ENCODE measurements at regions not wholly inside any gene's neighbourhood (a gene's known extent, or its start where the extent isn't known, plus 50 kb on each side); places are given as distances from the start of the nearest gene placed in this dataset.

GRCh38 chr4:129905256-129905655 lies 809.3 kb downstream of the C4orf33 start:
- no peak for TF ChIP-seq HDGF (IDR thresholded peaks at IDR 0.05)
- TF ChIP-seq FOS (IDR thresholded peaks at IDR 0.05; ENCODE audit: borderline replicate concordance, extremely low read depth, insufficient read length) = no peak
- TF ChIP-seq POLR2A (IDR thresholded peaks at IDR 0.05; ENCODE audit: low read depth, low read length) = no peak
- no peak for TF ChIP-seq USF2 (IDR thresholded peaks at IDR 0.05; ENCODE audit: borderline replicate concordance, low read depth, low read length)
- no peak for TF ChIP-seq USF1 (IDR thresholded peaks at IDR 0.05; ENCODE audit: borderline replicate concordance, extremely low read length, insufficient read depth, low read depth, low read length)
- no peak for TF ChIP-seq BHLHE40 (IDR thresholded peaks at IDR 0.05; ENCODE audit: borderline replicate concordance in 1 of 2, low read depth in 2 of 2, low read length in 1 of 2)
- TF ChIP-seq CTCF (IDR thresholded peaks at IDR 0.05 in 2 of 3, conservative IDR thresholded peaks at IDR 0.05 in 1 of 3; ENCODE audit: control insufficient read depth in 2 of 3, extremely low read depth in 1 of 3, insufficient read depth in 1 of 3, low read depth in 3 of 3, low read length in 3 of 3) = no peak
- TF ChIP-seq HDAC6 (IDR thresholded peaks at IDR 0.05; ENCODE audit: unreplicated experiment) = no peak
- no peak for TF ChIP-seq POLR2AphosphoS5 (IDR thresholded peaks at IDR 0.05; ENCODE audit: low read length)
- TF ChIP-seq EP300 (IDR thresholded peaks at IDR 0.05; ENCODE audit: borderline replicate concordance in 1 of 2, control insufficient read depth in 1 of 2, low read depth in 2 of 2, low read length in 2 of 2) = no peak
- no peak for TF ChIP-seq ZZZ3 (IDR thresholded peaks at IDR 0.05; ENCODE audit: control insufficient read depth, insufficient read length, low read depth)
- no peak for TF ChIP-seq EZH2 (IDR thresholded peaks at IDR 0.05; ENCODE audit: borderline replicate concordance, control insufficient read depth, low read depth, low read length)
- TF ChIP-seq KDM1A (IDR thresholded peaks at IDR 0.05; ENCODE audit: borderline replicate concordance) = no peak
- TF ChIP-seq IKZF2 (IDR thresholded peaks at IDR 0.05) = no peak

Data from GM12878 (cell line).